ENCODE measurements at regions not wholly inside any gene's neighbourhood (a gene's known extent, or its start where the extent isn't known, plus 50 kb on each side); places are given as distances from the start of the nearest gene placed in this dataset.

- DNase-seq (ENCODE audit: low read depth, low spot score): no peak
- FAIRE-seq: no peak
- TF ChIP-seq FOS (IDR thresholded peaks at IDR 0.05; ENCODE audit: borderline replicate concordance, insufficient read depth, low read length) (no peak), MYC (IDR thresholded peaks at IDR 0.05; ENCODE audit: low read depth, low read length) (no peak), POLR2AphosphoS5 (IDR thresholded peaks at IDR 0.05; ENCODE audit: insufficient read depth, low read depth, low read length) (no peak), GATA2 (IDR thresholded peaks at IDR 0.05; ENCODE audit: insufficient read depth, insufficient read length, low read depth, low read length) (no peak), MAX (IDR thresholded peaks at IDR 0.05; ENCODE audit: insufficient read depth, insufficient read length) (no peak), CTCF (IDR thresholded peaks at IDR 0.05; ENCODE audit: extremely low read depth in 1 of 2, insufficient read depth in 1 of 2, low read depth in 1 of 2, low read length in 2 of 2) (no peak)
- CTCF ChIA-PET: interaction anchor here (1.0 to 1.6 kb wide), 2 partner anchors 13 to 15 kb away, joined by 3 to 8 read pairs; no protein-coding TSS in a partner anchor
- Histone ChIP-seq H2AFZ (ENCODE audit: low read depth, low read length) (no peak overlapping the region), H3K4me2 (ENCODE audit: insufficient read depth, low read length) (no peak overlapping the region), H3K36me3 (ENCODE audit: control insufficient read depth in 2 of 2, extremely low read depth in 1 of 2, insufficient read depth in 2 of 2, low read length in 2 of 2) (no peaks in the 10 kb centered on the region), H3K4me3 (replicated peaks in 1 of 3; ENCODE audit: insufficient read depth in 1 of 3, low read depth in 1 of 3, low read length in 3 of 3) (no peak overlapping the region), H3K4me1 (ENCODE audit: control insufficient read depth, extremely low read depth, insufficient read depth, low read length) (peaks cover 14% of the 10 kb centered on the region), H3K27ac (ENCODE audit: insufficient read depth, low read depth, low read length) (no peak overlapping the region), H3K9me3 (replicated peaks; ENCODE audit: control insufficient read depth, insufficient read depth, low read length) (no peaks in the 10 kb centered on the region), H3K9me1 (replicated peaks; ENCODE audit: control insufficient read depth, extremely low read depth, insufficient read depth, low read length) (no peaks in the 10 kb centered on the region), H4K20me1 (replicated peaks; ENCODE audit: control insufficient read depth, extremely low read depth, insufficient read depth, low read length) (no peaks in the 10 kb centered on the region), H3K79me2 (ENCODE audit: control insufficient read depth, insufficient read depth, low read length) (no peaks in the 10 kb centered on the region), H3K9ac (replicated peaks; ENCODE audit: extremely low read depth, insufficient read depth, low read length) (no peak overlapping the region), H3K27me3 (ENCODE audit: control insufficient read depth in 2 of 2, insufficient read depth in 2 of 2, low read length in 2 of 2) (no peaks in the 10 kb centered on the region)
- intact Hi-C loops (cut with micrococcal nuclease): no loop called here
- POLR2A ChIA-PET: no interaction called here
- dilution Hi-C loops (cut with MboI; ENCODE audit: extremely low pct_ligation_motif_present, low sequenced_read_pairs): no loop called here
- no TSS peak for BruUV-seq (replicated peaks)
These were observed 102.6 kb upstream of the ROPN1 start for GRCh38 chr3:124094496-124094895.
